Glomerular visceral epithelial cell (primary cell): ENCODE measurements at regions not wholly inside any gene's neighbourhood (a gene's known extent, or its start where the extent isn't known, plus 50 kb on each side); places are given as distances from the start of the nearest gene placed in this dataset.

Experiments used
- DNase-seq: peaks from one replicate; pipeline ENCODE4 v3.0.0-alpha.2; 2016; ENCODE audit errors: extremely low spot score

DNA sequence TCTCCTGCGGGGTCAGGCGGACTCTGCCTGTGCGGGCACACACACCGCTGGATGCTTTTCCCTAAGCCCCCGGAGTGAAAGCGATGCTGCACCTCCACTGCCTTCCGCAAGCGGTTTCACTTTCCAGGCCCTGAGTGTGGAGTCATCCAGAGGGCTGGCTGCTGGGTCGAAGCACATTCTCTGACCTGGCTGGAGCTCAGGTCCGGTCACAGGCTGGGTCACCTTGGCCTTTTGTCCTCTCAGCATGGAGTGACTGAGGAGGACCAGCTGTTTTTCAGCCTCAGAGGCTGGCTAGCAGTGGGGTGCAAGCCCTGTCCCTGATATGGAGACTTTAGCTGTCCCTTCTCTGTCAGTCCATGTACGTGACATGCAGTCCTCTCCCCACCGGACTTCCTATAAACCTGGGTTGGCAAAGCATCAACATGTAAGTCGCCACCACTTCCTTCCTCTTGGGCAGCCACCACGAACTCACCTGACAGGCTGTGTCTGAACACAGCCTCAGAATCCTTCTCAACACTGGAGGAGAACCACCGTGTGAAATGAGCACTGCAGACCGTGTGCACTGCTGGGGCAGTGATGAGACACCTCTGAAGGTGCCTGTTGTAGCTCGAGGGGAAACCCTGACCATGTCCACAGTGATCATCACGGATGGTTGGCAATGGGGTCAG is 51.3 kb downstream of the GADD45G start:
- no peak for DNase-seq

- no peak for DNase-seq
Measured at GRCh38 chr9:89657295-89657694, 52.5 kb downstream of the GADD45G start.

GRCh38 chr9:89657765-89658164 is 53.0 kb downstream of the GADD45G start:
- no peak for DNase-seq

DNA sequence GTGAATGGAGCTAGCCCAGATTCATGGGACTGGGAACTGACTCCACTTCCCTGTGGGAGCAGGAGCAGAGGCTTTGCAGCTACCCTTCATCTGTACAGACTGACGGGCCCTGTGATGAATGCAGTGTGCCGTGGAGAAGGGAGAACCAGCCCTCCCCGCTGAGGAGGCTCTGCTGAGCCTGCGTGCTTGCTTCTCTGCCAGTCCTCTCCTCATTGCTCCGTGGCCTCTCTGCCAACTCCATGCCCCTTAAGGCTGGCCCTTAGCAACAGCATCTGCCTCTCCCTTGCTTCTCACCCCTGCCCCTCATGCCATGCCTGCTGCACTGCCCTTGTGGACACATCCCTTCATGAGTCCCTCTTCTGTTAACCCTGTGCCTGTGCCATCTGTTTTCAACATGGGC is 53.6 kb downstream of the GADD45G start:
- DNase-seq = no peak

- no peak for DNase-seq
Measured at GRCh38 chr9:89658931-89659330, 54.1 kb downstream of the GADD45G start.

GRCh38 chr9:89659473-89659872 is 54.7 kb downstream of the GADD45G start:
- DNase-seq = no peak

- DNase-seq = no peak
Measured at GRCh38 chr9:89659891-89660685, 55.3 kb downstream of the GADD45G start.

- no peak for DNase-seq
Measured at GRCh38 chr9:89661391-89661949, 56.7 kb downstream of the GADD45G start.

GRCh38 chr9:89661956-89662717 is 57.3 kb downstream of the GADD45G start:
- DNase-seq = peak; percentile 70

DNA sequence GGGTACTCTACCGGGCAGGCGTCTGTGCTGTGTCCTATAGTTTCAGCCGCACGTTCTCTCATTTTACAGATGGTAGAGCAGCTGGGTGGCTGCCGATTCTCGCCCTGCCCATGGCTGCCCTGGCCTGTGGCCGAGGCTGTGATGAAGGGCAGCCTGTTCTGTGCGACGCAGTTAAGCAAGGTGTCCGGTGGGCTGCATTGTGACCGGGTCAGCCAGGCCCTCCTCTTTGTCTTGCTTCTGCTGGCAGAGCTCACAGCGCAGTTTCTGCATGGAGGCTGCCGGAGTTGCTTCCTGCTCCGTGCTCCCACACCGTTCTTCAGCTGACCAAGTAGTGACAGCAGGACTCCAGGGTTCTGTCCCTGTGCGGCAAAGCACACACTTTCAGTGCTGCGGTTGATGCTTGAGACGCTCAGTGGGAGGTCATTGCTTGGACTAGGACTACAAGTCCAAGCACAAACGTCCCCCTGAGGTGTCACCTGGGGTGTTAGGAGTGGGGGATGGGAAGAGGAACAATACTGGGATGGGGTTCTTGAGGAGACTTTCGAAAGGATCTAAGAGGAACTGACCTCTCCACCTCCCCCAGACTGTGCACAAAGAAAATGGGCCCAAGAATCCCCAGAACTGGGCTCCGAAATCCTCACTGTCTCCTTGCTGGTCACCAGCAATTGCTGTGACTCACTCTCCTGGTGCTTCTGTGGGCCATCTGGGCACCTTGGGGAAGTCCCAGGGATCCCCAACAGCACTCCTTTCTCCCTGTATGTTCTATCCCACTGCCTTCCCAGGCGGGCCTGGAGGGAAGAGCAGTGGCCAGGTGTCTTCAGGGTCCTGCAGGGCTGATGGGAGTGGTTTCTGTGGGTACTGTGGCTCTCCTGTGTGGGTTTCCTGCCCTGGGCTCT is 58.2 kb downstream of the GADD45G start:
- no peak for DNase-seq

GRCh38 chr9:89663614-89663970 is 58.8 kb downstream of the GADD45G start:
- DNase-seq = no peak

GRCh38 chr9:89664010-89664409 is 59.2 kb downstream of the GADD45G start:
- DNase-seq = no peak

GRCh38 chr9:89664896-89665329 is 60.1 kb downstream of the GADD45G start:
- no peak for DNase-seq

DNA sequence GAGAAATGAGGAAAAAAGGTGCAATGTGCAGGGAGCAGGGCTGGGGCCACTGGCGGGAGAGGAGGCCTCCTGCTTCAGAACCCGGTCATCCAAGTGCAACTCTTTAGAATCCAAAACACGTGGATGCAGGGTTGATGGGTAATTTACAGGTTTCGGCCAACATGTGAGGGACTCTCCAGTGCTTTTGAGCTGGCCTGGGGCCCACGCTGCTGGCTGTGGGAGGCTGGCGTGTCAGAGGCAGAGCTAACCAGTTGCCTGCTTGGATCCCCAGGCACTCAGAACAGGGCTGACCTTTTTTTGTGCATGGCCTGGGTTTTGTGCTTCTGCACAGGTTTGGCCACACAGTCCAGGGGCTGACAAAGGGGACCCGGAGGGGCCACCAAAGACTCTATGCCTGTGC is 61.6 kb downstream of the GADD45G start:
- no peak for DNase-seq

- DNase-seq = no peak
Measured at GRCh38 chr9:89666950-89667349, 62.1 kb downstream of the GADD45G start.

- DNase-seq = no peak
Measured at GRCh38 chr9:89667726-89668125, 62.9 kb downstream of the GADD45G start.

GRCh38 chr9:89668216-89668865 is 63.5 kb downstream of the GADD45G start:
- no peak for DNase-seq

DNA sequence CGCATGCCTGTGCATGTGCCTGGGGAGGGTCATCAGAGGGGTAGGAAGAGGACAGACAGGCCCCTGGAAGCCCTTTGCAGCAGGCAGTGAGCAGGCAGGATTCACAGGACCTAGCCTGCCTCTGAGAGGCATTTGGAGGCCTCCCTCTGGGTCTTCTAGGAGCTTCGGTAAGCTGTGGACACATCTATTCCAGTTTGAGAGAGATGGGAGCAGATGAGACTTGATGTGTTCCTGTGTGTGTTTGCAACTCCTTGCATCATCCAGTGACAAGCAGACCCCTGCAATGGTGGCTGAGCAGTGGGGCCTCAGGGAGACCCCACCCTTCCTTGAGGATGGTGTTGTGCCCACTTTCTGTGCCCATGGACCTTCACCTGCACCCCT is 64.0 kb downstream of the GADD45G start:
- no peak for DNase-seq

GRCh38 chr9:89669361-89669842 is 64.6 kb downstream of the GADD45G start:
- no peak for DNase-seq

- no peak for DNase-seq
Measured at GRCh38 chr9:89670114-89670513, 65.3 kb downstream of the GADD45G start.
